Hematopoietic multipotent progenitor cell treated with erythropoietin and hydrocortisone succinate and interleukin-3 and kit ligand, for 4 days (in vitro differentiated cells): ENCODE measurements at regions not wholly inside any gene's neighbourhood (a gene's known extent, or its start where the extent isn't known, plus 50 kb on each side); places are given as distances from the start of the nearest gene placed in this dataset.
A peak's percentile ranks its signal among the peaks of the same experiment; 100 is the strongest.
"Not testable (repeated sequence)": the region's sequence is repeated elsewhere in the genome, so short reads cannot be mapped to it uniquely, and the experiment has no call there.

Source experiments
- DNase-seq: peaks from one replicate; pipeline ENCODE4 v3.0.0-alpha.2; 2015

DNA sequence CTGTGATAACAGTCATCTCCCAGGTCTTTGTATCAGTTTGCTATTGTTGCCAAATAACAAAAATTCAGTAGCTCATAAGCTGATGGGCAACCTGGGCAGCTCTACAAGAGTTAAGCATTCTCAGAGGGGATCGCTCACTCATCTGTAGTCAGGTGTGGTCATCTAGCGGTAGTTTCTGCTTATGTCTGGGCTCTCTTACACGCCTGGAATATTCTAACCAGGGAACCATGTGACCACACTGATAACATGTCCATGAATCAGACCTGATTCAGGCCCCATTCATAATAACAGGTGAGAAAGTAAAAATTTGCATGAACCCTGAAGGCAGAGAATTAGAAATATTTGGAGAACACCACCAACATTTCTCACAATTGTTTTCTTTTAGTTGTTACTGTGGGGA lies 576.1 kb downstream of the SLCO4C1 start:
- no peak for DNase-seq

- no peak for DNase-seq
Observed at GRCh38 chr5:101717721-101718120, 578.4 kb downstream of the SLCO4C1 start.

DNA sequence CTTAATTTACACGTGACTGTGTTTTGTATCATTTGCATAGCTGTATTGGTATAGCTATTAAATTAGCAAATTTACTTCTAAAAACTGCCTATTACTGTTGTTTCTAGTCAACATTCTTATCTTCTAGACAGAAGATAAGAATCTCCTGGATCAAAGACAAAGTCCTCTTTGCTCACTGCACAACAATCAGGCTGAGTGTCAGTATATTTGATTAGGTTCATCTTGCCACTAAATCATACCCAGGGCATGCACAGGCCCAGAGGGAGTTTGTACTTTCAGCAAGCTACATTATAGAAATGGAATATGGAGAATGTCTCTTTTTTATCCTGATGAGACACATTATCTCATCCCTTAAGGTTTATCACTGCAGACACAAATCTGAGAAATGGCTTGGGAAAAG lies 579.1 kb downstream of the SLCO4C1 start:
- DNase-seq, result no peak

DNA sequence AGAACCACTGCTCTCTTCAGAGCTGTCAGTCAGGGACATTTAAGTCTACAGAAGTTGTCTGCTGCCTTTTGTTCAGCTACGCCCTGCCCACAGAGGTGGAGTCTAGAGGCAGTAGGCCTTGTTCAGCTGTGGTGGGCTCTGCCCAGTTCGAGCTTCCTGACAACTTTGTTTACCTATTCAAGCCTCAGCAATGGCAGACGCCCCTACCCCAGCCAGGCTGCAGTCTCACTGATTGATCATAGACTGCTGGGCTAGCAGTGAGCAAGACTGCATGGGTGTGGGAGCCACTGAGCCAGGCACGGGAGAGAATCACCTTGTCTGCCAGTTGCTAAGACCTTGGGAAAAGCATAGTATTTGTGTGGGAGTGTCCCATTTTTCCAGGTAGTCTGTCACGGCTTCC lies 580.3 kb downstream of the SLCO4C1 start:
- not testable (repeated sequence) for DNase-seq

DNA sequence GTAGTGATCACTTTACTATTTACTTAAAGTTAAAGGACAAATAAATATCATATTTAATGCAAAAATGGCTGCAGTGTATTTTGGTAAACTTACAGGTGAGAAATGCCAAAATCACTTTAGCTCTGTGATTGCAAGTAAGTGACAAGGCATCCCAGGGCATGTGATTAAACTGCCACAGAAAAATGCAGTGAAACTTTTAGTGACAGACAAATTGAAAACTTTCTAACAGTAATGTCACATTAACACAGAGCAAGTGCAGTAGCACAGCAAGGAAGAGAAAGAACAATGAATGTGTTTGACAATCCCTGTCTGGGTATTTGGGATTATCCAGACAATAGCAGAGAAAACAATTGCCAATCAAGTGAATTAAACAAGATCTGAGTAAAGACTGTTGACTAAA lies 606.8 kb downstream of the SLCO4C1 start:
- DNase-seq, result no peak

DNA sequence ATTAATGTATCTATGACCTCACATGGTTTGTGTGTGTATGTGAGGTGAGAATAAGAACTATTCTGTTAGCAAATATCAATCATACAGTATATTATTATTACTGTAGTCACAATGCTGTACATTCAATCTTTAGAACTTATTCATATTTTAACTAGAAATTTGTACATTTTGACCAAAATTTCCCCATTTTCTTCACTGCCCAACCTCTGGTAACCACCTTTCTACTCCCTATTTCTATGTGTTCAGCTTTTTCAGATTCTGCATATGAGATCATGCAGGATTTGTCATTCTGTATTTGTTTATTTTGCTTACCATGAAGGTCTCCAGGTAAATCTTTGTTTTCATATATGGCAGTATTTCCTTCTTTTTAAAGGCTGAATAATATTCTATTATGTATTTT lies 607.9 kb downstream of the SLCO4C1 start:
- DNase-seq, result no peak

DNA sequence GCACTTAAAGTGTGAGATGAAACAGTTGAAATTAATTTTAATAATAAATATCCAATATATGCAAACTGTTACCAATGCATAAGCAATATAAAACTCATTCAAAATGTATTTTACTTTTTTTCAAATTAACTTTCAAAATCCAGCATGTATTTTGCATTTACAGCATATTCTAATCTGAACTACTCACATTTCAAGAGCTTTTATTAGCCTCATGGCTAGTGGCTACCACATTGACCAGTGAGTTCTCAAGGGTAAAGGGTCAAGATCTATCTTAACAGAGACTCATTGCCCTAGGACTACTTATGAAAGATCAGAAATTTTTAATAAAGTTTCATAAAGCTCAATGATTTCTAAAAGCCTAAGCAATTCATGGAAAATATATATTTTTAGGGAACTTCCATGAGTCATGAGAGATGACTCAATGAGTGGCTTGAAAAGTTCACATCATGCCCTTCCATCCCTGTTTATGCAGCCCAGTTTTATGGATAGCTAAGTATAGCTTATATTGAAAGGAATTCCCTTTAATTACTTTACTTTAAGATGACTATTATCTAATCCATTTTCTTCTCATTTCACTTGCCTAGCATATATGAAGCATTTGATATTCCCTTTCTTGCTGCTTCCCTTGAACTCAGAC lies 608.6 kb downstream of the SLCO4C1 start:
- no peak for DNase-seq

GRCh38 chr5:101686536-101687157 lies 609.4 kb downstream of the SLCO4C1 start:
- DNase-seq, result no peak

- peak; percentile 7 for DNase-seq
Observed at GRCh38 chr5:101679816-101680215, 616.3 kb downstream of the SLCO4C1 start.

GRCh38 chr5:101678481-101679193 lies 617.4 kb downstream of the SLCO4C1 start:
- peak; percentile 57 for DNase-seq

GRCh38 chr5:101677961-101678360 lies 618.1 kb downstream of the SLCO4C1 start:
- DNase-seq, result no peak

- no peak for DNase-seq
Observed at GRCh38 chr5:101676646-101677045, 619.4 kb downstream of the SLCO4C1 start.

DNA sequence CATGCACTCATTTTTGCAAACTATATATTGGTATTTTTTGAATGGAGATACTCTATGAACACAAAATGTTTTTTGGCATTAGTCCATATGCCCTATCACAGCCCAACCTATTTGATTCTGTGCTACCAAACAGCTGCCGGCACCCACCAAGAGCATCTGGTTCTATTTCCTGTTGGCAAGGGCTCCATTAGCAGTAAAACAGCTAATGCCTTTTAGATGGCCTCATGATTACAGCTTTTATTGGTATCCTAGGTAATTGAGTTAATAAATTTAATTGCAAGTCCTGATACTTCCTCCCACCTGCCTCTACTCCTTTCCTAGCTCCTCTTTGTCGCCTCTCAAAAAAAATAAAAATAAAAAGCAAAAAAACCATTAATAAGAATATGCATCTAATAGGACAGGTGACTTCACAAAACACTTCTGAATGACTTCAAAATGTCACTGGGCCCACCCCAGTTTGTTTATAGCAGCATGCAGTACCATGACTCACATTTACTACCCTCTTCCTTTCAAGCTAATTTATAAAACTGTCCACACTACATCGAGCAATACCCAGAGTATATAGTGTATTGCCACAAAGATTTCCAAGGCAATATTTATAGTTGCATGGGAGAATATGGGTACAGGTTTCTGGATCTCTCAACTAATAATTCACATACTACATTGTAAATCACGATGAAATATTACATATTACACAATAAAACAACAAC lies 620.4 kb downstream of the SLCO4C1 start:
- no peak for DNase-seq

GRCh38 chr5:101673120-101673519 lies 623.0 kb downstream of the SLCO4C1 start:
- DNase-seq, result no peak

GRCh38 chr5:101664071-101664791 lies 631.9 kb downstream of the SLCO4C1 start:
- no peak for DNase-seq

- DNase-seq, result no peak
Observed at GRCh38 chr5:101663543-101663942, 632.5 kb downstream of the SLCO4C1 start.

DNA sequence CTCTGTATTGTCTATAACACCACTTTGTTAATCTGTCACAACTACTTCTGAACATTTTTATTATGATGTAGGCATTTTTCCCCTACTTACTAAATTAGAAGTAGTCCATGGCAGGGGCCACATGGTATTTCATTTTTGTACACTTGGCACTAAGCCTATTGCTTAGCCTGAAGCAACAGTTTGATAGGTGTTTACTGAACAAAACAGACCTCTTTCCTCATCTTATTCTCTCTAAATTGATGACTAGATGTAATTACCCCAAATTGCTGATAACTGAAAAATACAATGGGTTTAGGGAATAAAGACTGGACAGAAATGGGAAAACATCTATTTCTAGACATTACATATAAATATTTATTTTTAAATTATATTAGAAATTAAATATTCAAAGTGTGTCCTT lies 633.8 kb downstream of the SLCO4C1 start:
- DNase-seq, result no peak

DNA sequence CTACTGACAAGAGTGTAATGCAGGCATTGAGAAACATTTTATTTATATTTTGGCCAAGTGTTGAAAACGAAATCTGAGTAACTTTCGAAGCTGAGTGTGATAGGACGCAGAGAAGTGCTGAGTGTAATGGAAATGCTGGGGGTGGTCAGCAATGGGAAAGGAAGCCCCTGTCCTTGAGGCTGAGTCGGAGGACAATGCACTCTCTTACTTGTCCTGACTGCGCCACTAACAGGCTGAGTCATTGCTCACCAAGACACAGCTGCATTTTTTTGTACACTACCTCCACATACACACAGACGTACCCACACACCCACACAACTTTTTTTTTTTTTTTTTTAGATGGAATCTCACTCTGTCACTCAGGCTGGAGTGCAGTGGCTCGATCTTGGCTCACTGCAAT lies 637.7 kb downstream of the SLCO4C1 start:
- no peak for DNase-seq

DNA sequence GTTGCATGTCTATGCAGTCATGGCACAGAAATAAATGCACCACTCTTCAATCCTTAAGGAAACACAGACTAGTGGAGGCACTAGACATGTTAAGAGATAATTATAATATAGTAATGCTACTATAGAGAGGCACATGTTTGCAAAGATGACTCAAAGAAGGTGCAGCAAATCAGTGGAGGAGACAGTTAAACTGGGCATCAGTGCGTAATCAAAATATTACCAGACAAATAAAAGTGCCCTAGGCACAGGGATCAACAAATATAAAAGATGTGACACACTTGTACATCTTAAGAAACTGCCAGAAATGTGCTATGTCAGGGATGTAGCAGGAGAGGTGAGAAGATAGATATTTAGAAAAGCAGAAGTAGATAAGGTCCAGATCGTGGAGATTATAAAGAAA lies 642.1 kb downstream of the SLCO4C1 start:
- DNase-seq, result no peak

- DNase-seq, result no peak
Observed at GRCh38 chr5:101647861-101648260, 648.2 kb downstream of the SLCO4C1 start.

DNA sequence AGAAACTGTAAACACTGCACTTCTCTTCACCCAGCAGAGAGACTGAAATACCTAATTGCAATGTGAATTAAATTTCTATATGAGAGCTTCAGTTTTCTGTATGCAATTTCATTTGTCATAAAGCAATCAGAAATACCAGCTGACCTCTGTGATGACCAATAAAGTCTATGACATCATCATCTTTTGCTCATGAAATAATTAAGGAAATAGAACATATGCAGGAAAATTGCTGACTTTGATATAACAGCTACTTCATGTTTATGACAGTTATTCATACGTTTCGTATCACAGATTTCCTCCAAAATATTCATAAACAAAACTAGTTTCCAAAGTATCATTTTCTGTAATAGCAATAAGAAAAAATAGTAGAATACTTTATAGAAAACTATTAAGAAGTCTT lies 652.3 kb downstream of the SLCO4C1 start:
- DNase-seq, result no peak

DNA sequence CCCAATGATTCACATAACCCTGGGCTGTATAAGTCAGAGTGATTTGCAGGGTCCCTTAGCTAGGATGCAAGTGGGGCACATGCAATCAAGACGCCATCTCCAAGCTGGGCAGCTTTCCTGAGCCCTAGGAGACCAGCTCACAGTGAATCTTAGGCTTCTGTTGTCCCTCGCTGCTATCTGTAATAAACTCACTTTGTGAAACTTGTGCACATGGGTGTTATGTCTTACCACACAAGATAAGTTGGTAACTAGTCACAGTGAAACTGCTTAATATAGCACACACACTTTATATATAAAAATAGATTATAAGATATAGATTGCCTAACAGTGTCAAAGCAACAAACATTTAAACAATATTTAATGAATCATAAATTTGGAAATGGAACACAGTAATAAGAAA lies 658.5 kb downstream of the SLCO4C1 start:
- no peak for DNase-seq

DNA sequence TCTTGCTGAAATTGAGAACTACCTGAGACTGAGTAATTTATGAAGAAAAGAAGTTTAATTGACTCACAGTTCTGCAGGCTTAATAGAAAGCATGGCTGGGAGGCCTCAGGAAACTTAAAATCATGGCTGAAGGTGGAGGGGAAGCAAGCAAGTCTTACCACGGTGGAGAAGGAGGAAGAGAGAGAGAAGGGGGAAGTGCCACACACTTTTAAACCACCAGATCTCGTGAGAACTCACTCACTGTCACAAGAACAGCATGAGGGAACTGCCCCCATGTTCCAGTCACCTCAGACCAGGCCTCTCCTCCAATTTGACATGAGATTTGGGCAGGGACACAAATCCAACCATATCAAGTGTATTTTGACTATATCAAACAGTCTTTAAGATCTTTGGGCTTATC lies 668.3 kb downstream of the SLCO4C1 start:
- not testable (repeated sequence) for DNase-seq
